GM13977 (cell line): ENCODE measurements at regions not wholly inside any gene's neighbourhood (a gene's known extent, or its start where the extent isn't known, plus 50 kb on each side); places are given as distances from the start of the nearest gene placed in this dataset.

Experiments used
- DNase-seq: peaks from one replicate; pipeline ENCODE4 v3.0.0; 2012; ENCODE audit warnings: low spot score
- CTCF ChIP-seq: IDR thresholded peaks from 2 replicates; pipeline ENCODE4 v1.5.1; 2012; ENCODE audit warnings: mild to moderate bottlenecking, control low read depth; ENCODE audit not compliant: insufficient read depth; ENCODE audit errors: extremely low read depth, missing control alignments
- in situ Hi-C: fragments of 300-500 bp; cut with MboI; formaldehyde crosslinking; loops from one replicate; pipeline ENCODE4 v1.12.0; 2022; ENCODE audit warnings: low sequenced_read_pairs, low pct_unique_long_range_greater_than_20kb, mixed read lengths, inconsistent platforms; ENCODE audit not compliant: unreplicated experiment

GRCh38 chr2:51158251-51158650 is 126.3 kb upstream of the NRXN1 start:
- DNase-seq, result no peak
- TF ChIP-seq CTCF, result no peak
- in situ Hi-C loops, result no loop called here

DNA sequence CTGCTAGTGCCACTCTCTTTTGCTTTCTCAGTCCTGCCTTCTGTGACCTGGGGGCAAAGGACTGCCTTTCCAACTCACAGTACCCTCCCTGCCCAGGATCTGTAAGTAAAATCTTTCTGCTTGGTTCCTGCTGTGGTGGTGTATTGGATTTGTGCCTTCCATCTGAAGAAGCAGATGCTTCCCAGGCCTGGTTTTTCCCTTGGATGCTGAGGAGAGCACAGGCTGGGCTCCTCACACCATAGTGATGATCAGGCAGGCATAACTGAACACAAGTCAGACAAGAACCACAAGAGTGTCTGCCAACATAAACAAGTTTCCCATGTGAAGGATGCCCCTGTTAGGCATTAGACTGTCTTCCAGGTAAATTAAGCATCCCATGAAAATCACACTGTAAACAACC is 121.3 kb upstream of the NRXN1 start:
- no peak for TF ChIP-seq CTCF
- DNase-seq, result no peak
- in situ Hi-C loops, result no loop called here

- TF ChIP-seq CTCF, result no peak
- in situ Hi-C loops, result no loop called here
- no peak for DNase-seq
Measured at GRCh38 chr2:51151490-51152140, 119.7 kb upstream of the NRXN1 start.

DNA sequence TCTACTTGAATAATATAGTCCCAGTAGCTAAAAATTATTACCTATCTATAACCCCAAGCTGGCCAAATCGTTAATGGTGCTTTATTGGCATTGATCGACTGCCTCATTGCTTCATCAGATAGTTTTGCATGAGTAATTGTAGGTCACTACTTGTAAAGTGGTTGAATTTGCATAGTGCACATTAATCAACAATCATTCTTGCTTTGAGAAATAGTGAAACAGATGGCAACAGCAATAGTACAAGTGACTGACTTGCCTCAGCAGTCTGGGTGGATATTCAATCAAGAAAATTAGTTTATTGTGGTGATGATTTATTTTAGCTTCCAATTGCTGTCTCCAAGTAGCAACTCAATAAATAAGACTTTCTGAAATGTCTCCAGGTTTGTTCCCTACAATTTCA is 117.8 kb upstream of the NRXN1 start:
- in situ Hi-C loops, result no loop called here
- no peak for DNase-seq
- no peak for TF ChIP-seq CTCF

DNA sequence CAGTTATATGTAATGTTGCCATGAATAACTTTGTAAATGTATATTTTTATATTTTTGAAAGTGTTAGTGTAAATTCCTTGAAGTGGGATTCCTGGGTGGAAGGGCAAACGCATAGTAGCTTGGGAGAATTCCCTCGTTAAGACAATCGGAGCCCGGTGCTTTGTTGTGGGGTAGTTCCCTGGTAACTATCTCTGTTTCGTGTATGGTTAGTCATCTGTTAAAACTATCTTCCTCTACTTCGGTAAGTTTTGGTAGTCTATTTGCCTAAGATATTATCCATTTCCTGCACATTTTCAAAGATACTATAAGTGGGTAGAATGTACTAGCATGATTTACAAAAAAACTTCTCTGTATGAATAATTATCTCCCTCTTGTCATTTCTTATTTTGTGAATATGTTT is 113.8 kb upstream of the NRXN1 start:
- DNase-seq, result no peak
- in situ Hi-C loops, result no loop called here
- TF ChIP-seq CTCF, result no peak

- in situ Hi-C loops, result no loop called here
- no peak for DNase-seq
- TF ChIP-seq CTCF, result no peak
Measured at GRCh38 chr2:51120754-51121280, 88.9 kb upstream of the NRXN1 start.
